Spleen (tissue), 11 donors: ENCODE measurements at regions not wholly inside any gene's neighbourhood (a gene's known extent, or its start where the extent isn't known, plus 50 kb on each side); places are given as distances from the start of the nearest gene placed in this dataset.

Source experiments
- DNase-seq: peaks from one replicate; pipeline ENCODE4 v3.0.0-alpha.2; 2020
- H3K27ac ChIP-seq, 8 donors: fragments of 200-600 bp; sonication (generic) in 7 of 8; 1 replicate in 4 of 8; 2 replicates in 4 of 8; pipeline versions ENCODE4 v1.5.0 to v1.8.0; 2016 to 2021; ENCODE audit warnings: inconsistent platforms in 4 of 8, mild to moderate bottlenecking in 4 of 8, moderate library complexity in 1 of 8
- H3K27me3 ChIP-seq, 7 donors: fragments of 200-600 bp; sonication (generic) in 6 of 7; replicated peaks in 1 of 7; 1 replicate in 4 of 7; 2 replicates in 3 of 7; pipeline versions ENCODE4 v1.5.0 to v1.8.0; 2016 to 2021; ENCODE audit warnings: inconsistent platforms in 3 of 7, mild to moderate bottlenecking in 1 of 7
- H3K36me3 ChIP-seq, 6 donors: fragments of 200-600 bp; sonication (generic) in 5 of 6; 1 replicate in 4 of 6; 2 replicates in 2 of 6; pipeline versions ENCODE4 v1.5.0 to v1.8.0; 2016 to 2021; ENCODE audit warnings: inconsistent platforms in 2 of 6
- H3K4me1 ChIP-seq, 6 donors: fragments of 200-600 bp; sonication (generic) in 5 of 6; 1 replicate in 3 of 6; 2 replicates in 3 of 6; pipeline versions ENCODE4 v1.5.0 to v1.8.0; 2016 to 2021; ENCODE audit warnings: inconsistent platforms in 3 of 6
- H3K4me3 ChIP-seq, 8 donors: fragments of 200-600 bp; sonication (generic) in 7 of 8; 1 replicate in 4 of 8; 2 replicates in 4 of 8; pipeline versions ENCODE4 v1.5.0 to v1.8.0; 2016 to 2021; ENCODE audit warnings: inconsistent platforms in 4 of 8, mild to moderate bottlenecking in 4 of 8, moderate library complexity in 2 of 8
- H3K9me3 ChIP-seq, 8 donors: fragments of 200-600 bp; sonication (generic) in 7 of 8; 1 replicate in 4 of 8; 2 replicates in 4 of 8; pipeline versions ENCODE4 v1.5.0 to v1.8.0; 2016 to 2021; ENCODE audit warnings: inconsistent platforms in 4 of 8
- CTCF ChIP-seq, 11 experiments: fragments of 200-600 bp in 7 of 11; fragments of 450-650 bp in 4 of 11; sonication (generic) in 4 of 11; IDR thresholded peaks in 8 of 11; conservative IDR thresholded peaks in 3 of 11; 1 replicate in 7 of 11; 2 replicates in 4 of 11; pipeline versions ENCODE4 v1.4.0 to v1.8.0; 2016 to 2021; ENCODE audit warnings: antibody characterized with exemption in 11 of 11, inconsistent platforms in 4 of 11, mild to moderate bottlenecking in 1 of 11
- POLR2A ChIP-seq, 3 donors: fragments of 450-650 bp; IDR thresholded peaks; one replicate each; pipeline ENCODE4 v1.5.1; 2017; ENCODE audit warnings: antibody characterized with exemption in 3 of 3, mild to moderate bottlenecking in 1 of 3
- POLR2AphosphoS5 ChIP-seq, 3 donors: sonication (generic); formaldehyde crosslinking; IDR thresholded peaks; one replicate each; pipeline ENCODE4 v1.5.1; 2017; ENCODE audit warnings: antibody characterized with exemption in 3 of 3
- WGBS, 5 donors: extraction: QIAGEN DNeasy Blood & Tissue Kit in 3 of 5; methylation state at CpG; one replicate each; pipeline versions ENCODE4 v1.1.5 to v1.1.7; 2013 to 2018; 5-methylcytosine and 5-hydroxymethylcytosine counted together
- intact Hi-C: fragments of 100-400 bp; cut with DNase I; formaldehyde crosslinking; loops from one replicate; pipeline ENCODE4 v1.15.0; 2023; ENCODE audit warnings: low total_unique reads
- donor health status: healthy with polysubstance abuse.
- donor health status: DM: no; HTN: no; CAD: no; lungs with moderate emphysema.
- donor health status: DM: no; HTN: no; CAD: no.
- donor health status: Bipolar disorder and iron deficiency.
- donor health status: healthy.
- donor health status: DM: no; HTN: no; CAD: no.
- donor health status: DM: yes; HTN: yes; CAD: no.

GRCh38 chr9:13823026-13823425, 490.9 kb downstream of the NFIB start:
- Histone ChIP-seq H3K27me3 (no peaks in the 10 kb centered on the region), H3K36me3 (no peaks in the 10 kb centered on the region), H3K4me1 (no peaks in the 10 kb centered on the region), H3K9me3 (peaks cover 0 to 23% (median 3%) of the 10 kb centered on the region in 8 donors), H3K4me3 (no peak overlapping the region), H3K27ac (no peak overlapping the region)
- DNase-seq: no peak
- intact Hi-C loops: no loop called here
- TF ChIP-seq POLR2A (IDR thresholded peaks at IDR 0.05): no peak
- no peak for TF ChIP-seq CTCF (IDR thresholded peaks at IDR 0.05 in 8 of 11, conservative IDR thresholded peaks at IDR 0.05 in 3 of 11)
- no peak for TF ChIP-seq POLR2AphosphoS5 (IDR thresholded peaks at IDR 0.05)

GRCh38 chr9:13817754-13818278, 496.1 kb downstream of the NFIB start:
- TF ChIP-seq POLR2AphosphoS5 (IDR thresholded peaks at IDR 0.05): no peak
- no peak for TF ChIP-seq CTCF (IDR thresholded peaks at IDR 0.05 in 8 of 11, conservative IDR thresholded peaks at IDR 0.05 in 3 of 11)
- no peak for TF ChIP-seq POLR2A (IDR thresholded peaks at IDR 0.05)
- DNase-seq: no peak
- peaks cover 0 to 23% (median 3%) of the 10 kb centered on the region in 8 donors for H3K9me3 ChIP-seq
- H3K4me1 ChIP-seq: no peaks in the 10 kb centered on the region
- 83 to 89% (median 87%) methylated on average over 1 of the region's 1 CpG for WGBS, 5 donors
- H3K27me3 ChIP-seq: no peaks in the 10 kb centered on the region
- no peaks in the 10 kb centered on the region for H3K36me3 ChIP-seq
- intact Hi-C loops: no loop called here
- no peak overlapping the region for H3K4me3 ChIP-seq
- no peak overlapping the region for H3K27ac ChIP-seq

DNA sequence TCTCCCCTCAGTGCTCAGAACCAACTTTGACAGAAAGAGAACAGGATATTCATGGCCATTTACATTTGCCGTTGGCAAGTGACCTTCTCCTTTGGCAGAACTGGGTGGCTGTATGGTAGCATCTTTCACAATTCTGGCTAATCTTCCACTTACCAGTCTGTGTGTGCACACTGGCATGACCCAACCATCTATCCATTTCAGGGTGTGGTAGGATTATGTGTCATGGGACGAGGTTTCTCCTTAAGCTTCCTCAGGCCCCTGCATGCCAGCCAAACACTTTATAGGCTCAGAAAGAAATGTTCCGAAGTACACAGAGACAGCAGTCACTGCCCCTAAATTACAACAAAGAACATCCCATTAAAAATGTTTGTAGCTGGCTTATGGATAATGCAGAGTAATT, 497.1 kb downstream of the NFIB start:
- H3K9me3 ChIP-seq: peaks cover 0 to 23% (median 3%) of the 10 kb centered on the region in 8 donors
- WGBS, 5 donors: 66 to 92% (median 77%) methylated on average over 3 of the region's 3 CpGs

More for the DNA sequence above, 497.1 kb downstream of the NFIB start:
- intact Hi-C loops: no loop called here
- DNase-seq: no peak
- H3K36me3 ChIP-seq: no peaks in the 10 kb centered on the region
- H3K4me1 ChIP-seq: no peaks in the 10 kb centered on the region
- no peak overlapping the region for H3K4me3 ChIP-seq
- no peak for TF ChIP-seq POLR2A (IDR thresholded peaks at IDR 0.05)
- no peak for TF ChIP-seq POLR2AphosphoS5 (IDR thresholded peaks at IDR 0.05)
- TF ChIP-seq CTCF (IDR thresholded peaks at IDR 0.05 in 8 of 11, conservative IDR thresholded peaks at IDR 0.05 in 3 of 11): no peak
- no peak overlapping the region for H3K27ac ChIP-seq
- no peaks in the 10 kb centered on the region for H3K27me3 ChIP-seq
